Heart right ventricle (tissue), 16 donors: ENCODE measurements at regions not wholly inside any gene's neighbourhood (a gene's known extent, or its start where the extent isn't known, plus 50 kb on each side); places are given as distances from the start of the nearest gene placed in this dataset.

Experiments
- ATAC-seq, 8 donors: fragments of 200-7000 bp; cut with Tn5 transposase; one replicate each; pipeline ENCODE4 v1.9.1; 2020; ENCODE audit warnings: mild to moderate bottlenecking in 8 of 8, moderate library complexity in 8 of 8, moderate number of reproducible peaks in 1 of 8
- DNase-seq, 2 donors: peaks; one replicate each; pipeline ENCODE4 v3.0.0-alpha.2; 2020
- H3K27ac ChIP-seq, 10 donors: fragments of 200-600 bp; sonication (generic) in 2 of 10; one replicate each; pipeline versions ENCODE4 v1.5.0 to v1.8.0; 2020 to 2022; ENCODE audit warnings: mild to moderate bottlenecking in 3 of 10
- H3K27me3 ChIP-seq, 7 donors: fragments of 200-600 bp; one replicate each; pipeline ENCODE4 v1.8.0; 2021 to 2022; ENCODE audit warnings: mild to moderate bottlenecking in 2 of 7
- H3K36me3 ChIP-seq, 9 donors: fragments of 200-600 bp; sonication (generic) in 1 of 9; one replicate each; pipeline versions ENCODE4 v1.5.0 to v1.8.0; 2020 to 2022; ENCODE audit warnings: mild to moderate bottlenecking in 2 of 9
- H3K4me1 ChIP-seq, 9 donors: fragments of 200-600 bp; sonication (generic) in 1 of 9; one replicate each; pipeline versions ENCODE4 v1.5.0 to v1.8.0; 2020 to 2022; ENCODE audit warnings: mild to moderate bottlenecking in 4 of 9
- H3K4me3 ChIP-seq, 10 donors: fragments of 200-600 bp; sonication (generic) in 2 of 10; one replicate each; pipeline versions ENCODE4 v1.5.0 to v1.8.0; 2020 to 2022; ENCODE audit warnings: mild to moderate bottlenecking in 7 of 10, moderate library complexity in 2 of 10
- H3K9me3 ChIP-seq, 11 donors: fragments of 200-600 bp in 10 of 11; sonication (generic) in 2 of 11; one replicate each; pipeline versions ENCODE4 v1.5.0 to v1.8.0; 2013 to 2022; ENCODE audit warnings: mild to moderate bottlenecking in 2 of 11, control low read depth in 1 of 11, moderate library complexity in 1 of 11
- CTCF ChIP-seq, 9 donors: fragments of 200-600 bp; sonication (generic) in 2 of 9; IDR thresholded peaks; one replicate each; pipeline versions ENCODE4 v1.5.0 to v1.8.0; 2021 to 2022; ENCODE audit warnings: antibody characterized with exemption in 9 of 9, mild to moderate bottlenecking in 5 of 9, moderate library complexity in 1 of 9
- WGBS, 2 donors: extraction: QIAGEN DNeasy Blood & Tissue Kit; methylation state at CpG; one replicate each; pipeline ENCODE4 v1.1.7; 2013; ENCODE audit warnings: inconsistent platforms in 1 of 2; 5-methylcytosine and 5-hydroxymethylcytosine counted together
- intact Hi-C, 10 donors: fragments of 100-400 bp; cut with DNase I; formaldehyde crosslinking; loops; one replicate each; pipeline versions ENCODE4 v1.11.1 to v1.14.2; 2022
- donor health status: Arrhythmogenic right ventricular cardiomyopathy.
- donor health status: ischemic (EF 13 %, LVEDD 7.1; RV severe dilation, severe dysfunction).
- donor health status: healthy with polysubstance abuse.
- donor health status: DM: no; HTN: yes; CAD: no.
- donor health status: DM: no; HTN: no; CAD: no.
- donor health status: ischemic (EF 25% LVEDD 6.9; RV normal size, moderate dysfunction).
- donor health status: ischemic (EF 25% LVEDD 5.7; RV mildly dilated, moderate dysfunction).
- donor health status: healthy.
- donor health status: DM: yes; HTN: yes; CAD: no.
- donor health status: Ischemic cardiomyopathy.
- donor health status: ischemic (EF 35%, LVEDD 5.7; RV mildly dilated, moderate dysfunction).
- donor health status: nonischemic (EF 11% LVEDD 7.7; RV severe dilation, severe dysfunction).
- donor health status: DM: yes; HTN: yes; CAD: no.
- donor health status: PGD.
- donor health status: ischemic (EF 29% LVEDD 5.4; RV normal size, mild dysfunction).
- donor health status: nonischemic (EF 23%, LVEDD 6.1; RV moderate dilation, normal function).

- no peaks in the 10 kb centered on the region for H3K4me1 ChIP-seq
- no peaks in the 10 kb centered on the region for H3K27me3 ChIP-seq
- no peaks in the 10 kb centered on the region for H3K36me3 ChIP-seq
- WGBS, 2 donors = 41 to 45% methylated on average over 5 of the region's 5 CpGs
- no peak for DNase-seq
- H3K4me3 ChIP-seq = no peak overlapping the region
- intact Hi-C loops = loop anchor here in 1 of 10 donors (10.0 kb wide), 1 partner anchor 55 kb away; no protein-coding TSS in a partner anchor
- no peak overlapping the region for H3K27ac ChIP-seq
- no peak for ATAC-seq
- no peak for TF ChIP-seq CTCF (IDR thresholded peaks at IDR 0.05)
- no peaks in the 10 kb centered on the region for H3K9me3 ChIP-seq
Measured at GRCh38 chr10:9869606-9870176, 1148.0 kb upstream of the CELF2 start.

- ATAC-seq (no peak), DNase-seq (no peak)
- H3K4me1 ChIP-seq = no peaks in the 10 kb centered on the region
- peaks cover 0 to 13% (median 0%) of the 10 kb centered on the region in 11 donors for H3K9me3 ChIP-seq
- TF ChIP-seq CTCF (IDR thresholded peaks at IDR 0.05) = no peak
- no peaks in the 10 kb centered on the region for H3K36me3 ChIP-seq
- intact Hi-C loops = loop anchor here in 1 of 10 donors (10.0 kb wide), 1 partner anchor 49 kb away; no protein-coding TSS in a partner anchor
- no peak overlapping the region for H3K4me3 ChIP-seq
- no peaks in the 10 kb centered on the region for H3K27me3 ChIP-seq
- H3K27ac ChIP-seq = no peak overlapping the region
- WGBS, 2 donors = 86 to 90% methylated on average over 5 of the region's 5 CpGs
Measured at GRCh38 chr10:9875353-9875752, 1142.3 kb upstream of the CELF2 start.

- peaks cover 0 to 36% (median 5%) of the 10 kb centered on the region in 11 donors for H3K9me3 ChIP-seq
- no peaks in the 10 kb centered on the region for H3K36me3 ChIP-seq
- 93 to 95% methylated on average over 12 of the region's 12 CpGs for whole genome bisulfite sequencing, 2 donors
- intact Hi-C loops = loop anchor here in 1 of 10 donors (10.0 kb wide), 1 partner anchor 47 kb away; no protein-coding TSS in a partner anchor
- H3K4me3 ChIP-seq = no peak overlapping the region
- H3K27ac ChIP-seq = no peak overlapping the region
- no peaks in the 10 kb centered on the region for H3K27me3 ChIP-seq
- ATAC-seq (no peak), DNase-seq (no peak)
- TF ChIP-seq CTCF (IDR thresholded peaks at IDR 0.05) = no peak
- no peaks in the 10 kb centered on the region for H3K4me1 ChIP-seq
Measured at GRCh38 chr10:9877978-9878377, 1139.7 kb upstream of the CELF2 start.

GRCh38 chr10:9878383-9878782, 1139.3 kb upstream of the CELF2 start:
- Histone ChIP-seq H3K27me3 (no peaks in the 10 kb centered on the region), H3K27ac (no peak overlapping the region), H3K4me1 (no peaks in the 10 kb centered on the region), H3K9me3 (peaks cover 0 to 40% (median 7%) of the 10 kb centered on the region in 11 donors), H3K36me3 (no peaks in the 10 kb centered on the region), H3K4me3 (no peak overlapping the region)
- TF ChIP-seq CTCF (IDR thresholded peaks at IDR 0.05) = no peak
- WGBS, 2 donors = 92 to 94% methylated on average over 10 of the region's 10 CpGs
- intact Hi-C loops = loop anchor here in 1 of 10 donors (10.0 kb wide), 1 partner anchor 46 kb away; no protein-coding TSS in a partner anchor
- DNase-seq = no peak
- no peak for ATAC-seq
